Bronchial epithelial cell (primary cell): ENCODE measurements at regions not wholly inside any gene's neighbourhood (a gene's known extent, or its start where the extent isn't known, plus 50 kb on each side); places are given as distances from the start of the nearest gene placed in this dataset.

Source experiments
- DNase-seq: peaks from one replicate; pipeline ENCODE4 v3.0.0-alpha.2; 2010; ENCODE audit warnings: low read depth
- FAIRE-seq: peaks from 2 replicates; lab custom pipeline; 2011; peaks lifted over from hg19 to GRCh38; lab: Jason Lieb, UNC
- H3K27me3 ChIP-seq: 2 replicates; pipeline ENCODE4 v1.5.1; 2011; ENCODE audit warnings: low read length; ENCODE audit not compliant: control insufficient read depth, insufficient read depth
- H3K36me3 ChIP-seq: 2 replicates; pipeline ENCODE4 v1.5.1; 2011; ENCODE audit warnings: low read length; ENCODE audit not compliant: control insufficient read depth, insufficient read depth
- H3K4me3 ChIP-seq: 2 replicates; pipeline ENCODE4 v1.5.1; 2011; ENCODE audit warnings: mild to moderate bottlenecking, low read depth, low read length, control low read depth
- CTCF ChIP-seq: IDR thresholded peaks from 2 replicates; pipeline ENCODE4 v1.5.1; 2011; ENCODE audit warnings: mild to moderate bottlenecking, moderate library complexity, low read length, control low read depth, inconsistent platforms; ENCODE audit not compliant: insufficient read depth, severe bottlenecking

- Histone ChIP-seq H3K4me3 (no peak overlapping the region), H3K36me3 (no peaks in the 10 kb centered on the region), H3K27me3 (no peaks in the 10 kb centered on the region)
- DNase-seq = no peak
- FAIRE-seq = no peak
- TF ChIP-seq CTCF = no peak
Observed at GRCh38 chr15:96503276-96503675, 172.8 kb downstream of the NR2F2 start.

GRCh38 chr15:96504371-96504770, 173.9 kb downstream of the NR2F2 start:
- no peak for TF ChIP-seq CTCF
- H3K27me3 ChIP-seq = no peaks in the 10 kb centered on the region
- no peaks in the 10 kb centered on the region for H3K36me3 ChIP-seq
- FAIRE-seq (no peak), DNase-seq (no peak)
- H3K4me3 ChIP-seq = no peak overlapping the region

GRCh38 chr15:96505014-96505413, 174.5 kb downstream of the NR2F2 start:
- H3K4me3 ChIP-seq = no peak overlapping the region
- no peaks in the 10 kb centered on the region for H3K27me3 ChIP-seq
- no peak for TF ChIP-seq CTCF
- no peaks in the 10 kb centered on the region for H3K36me3 ChIP-seq
- FAIRE-seq (no peak), DNase-seq (no peak)

- FAIRE-seq = no peak
- DNase-seq = no peak
- TF ChIP-seq CTCF = no peak
- Histone ChIP-seq H3K4me3 (no peak overlapping the region), H3K36me3 (no peaks in the 10 kb centered on the region), H3K27me3 (no peaks in the 10 kb centered on the region)
Observed at GRCh38 chr15:96514607-96515285, 184.2 kb downstream of the NR2F2 start.

- no peaks in the 10 kb centered on the region for H3K36me3 ChIP-seq
- no peak for TF ChIP-seq CTCF
- no peaks in the 10 kb centered on the region for H3K27me3 ChIP-seq
- DNase-seq (no peak), FAIRE-seq (no peak)
- H3K4me3 ChIP-seq = no peak overlapping the region
Observed at GRCh38 chr15:96515371-96515770, 184.9 kb downstream of the NR2F2 start.

- H3K4me3 ChIP-seq = no peak overlapping the region
- no peaks in the 10 kb centered on the region for H3K36me3 ChIP-seq
- no peaks in the 10 kb centered on the region for H3K27me3 ChIP-seq
- FAIRE-seq (no peak), DNase-seq (no peak)
- TF ChIP-seq CTCF = no peak
Observed at GRCh38 chr15:96521386-96521785, 190.9 kb downstream of the NR2F2 start.
